Thoracic aorta (tissue), 2 donors: ENCODE measurements at regions not wholly inside any gene's neighbourhood (a gene's known extent, or its start where the extent isn't known, plus 50 kb on each side); places are given as distances from the start of the nearest gene placed in this dataset.

ENCODE experiments used
- ATAC-seq: fragments of 150-250 bp; one replicate; pipeline ENCODE4 v1.8.0; 2017; ENCODE audit warnings: low read depth; ENCODE audit not compliant: insufficient number of reproducible peaks, low FRiP score
- DNase-seq: peaks from one replicate; pipeline ENCODE4 v3.0.0-alpha.2; 2020; ENCODE audit warnings: low spot score
- H3K27ac ChIP-seq, 2 donors: fragments of 200-600 bp; sonication (generic); 1 replicate in 1 of 2; 2 replicates in 1 of 2; pipeline ENCODE4 v1.5.1; 2016; ENCODE audit warnings: mild to moderate bottlenecking in 2 of 2, moderate library complexity in 2 of 2
- H3K27me3 ChIP-seq: fragments of 200-600 bp; sonication (generic); replicated peaks from 2 replicates; pipeline ENCODE4 v1.6.0; 2016; ENCODE audit warnings: mild to moderate bottlenecking; ENCODE audit not compliant: insufficient read depth
- H3K36me3 ChIP-seq: fragments of 200-600 bp; sonication (generic); one replicate; pipeline ENCODE4 v1.5.1; 2016
- H3K4me1 ChIP-seq, 2 donors: fragments of 200-600 bp; sonication (generic); 1 replicate in 1 of 2; 2 replicates in 1 of 2; pipeline versions ENCODE4 v1.5.1 to v1.6.0; 2016; ENCODE audit warnings: low read depth in 2 of 2, mild to moderate bottlenecking in 1 of 2; ENCODE audit not compliant: control insufficient read depth in 1 of 2
- H3K4me3 ChIP-seq: fragments of 200-600 bp; sonication (generic); 2 replicates; pipeline ENCODE4 v1.5.1; 2016; ENCODE audit warnings: mild to moderate bottlenecking
- H3K9me3 ChIP-seq: fragments of 200-600 bp; sonication (generic); 2 replicates; pipeline ENCODE4 v1.5.1; 2016
- TF ChIP-seq, protein P1 (sequence below): fragments of 200-600 bp; sonication (generic); IDR thresholded peaks from one replicate; pipeline ENCODE4 v1.5.1; 2019; ENCODE audit warnings: antibody characterized with exemption

DNA sequence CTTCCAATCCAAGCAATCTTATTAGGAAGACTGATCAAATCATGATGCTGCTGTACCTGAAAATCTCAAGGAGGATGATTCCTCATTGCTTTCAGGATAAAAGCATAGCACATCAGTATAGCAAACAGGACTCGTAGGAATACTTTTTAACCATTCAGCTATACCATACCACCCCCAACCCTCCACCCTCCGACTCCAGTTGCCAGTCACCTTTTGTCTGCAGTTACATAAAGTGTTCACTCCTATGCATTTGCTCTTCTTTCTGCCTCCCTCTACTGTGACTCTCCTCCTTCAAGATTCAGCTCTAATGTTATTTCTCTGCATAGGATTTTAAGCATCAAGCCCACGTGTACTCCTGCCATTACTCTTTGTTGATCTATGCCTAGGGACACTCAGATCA lies 124.7 kb upstream of the KCNQ5 start:
- TF ChIP-seq, protein P1, sequence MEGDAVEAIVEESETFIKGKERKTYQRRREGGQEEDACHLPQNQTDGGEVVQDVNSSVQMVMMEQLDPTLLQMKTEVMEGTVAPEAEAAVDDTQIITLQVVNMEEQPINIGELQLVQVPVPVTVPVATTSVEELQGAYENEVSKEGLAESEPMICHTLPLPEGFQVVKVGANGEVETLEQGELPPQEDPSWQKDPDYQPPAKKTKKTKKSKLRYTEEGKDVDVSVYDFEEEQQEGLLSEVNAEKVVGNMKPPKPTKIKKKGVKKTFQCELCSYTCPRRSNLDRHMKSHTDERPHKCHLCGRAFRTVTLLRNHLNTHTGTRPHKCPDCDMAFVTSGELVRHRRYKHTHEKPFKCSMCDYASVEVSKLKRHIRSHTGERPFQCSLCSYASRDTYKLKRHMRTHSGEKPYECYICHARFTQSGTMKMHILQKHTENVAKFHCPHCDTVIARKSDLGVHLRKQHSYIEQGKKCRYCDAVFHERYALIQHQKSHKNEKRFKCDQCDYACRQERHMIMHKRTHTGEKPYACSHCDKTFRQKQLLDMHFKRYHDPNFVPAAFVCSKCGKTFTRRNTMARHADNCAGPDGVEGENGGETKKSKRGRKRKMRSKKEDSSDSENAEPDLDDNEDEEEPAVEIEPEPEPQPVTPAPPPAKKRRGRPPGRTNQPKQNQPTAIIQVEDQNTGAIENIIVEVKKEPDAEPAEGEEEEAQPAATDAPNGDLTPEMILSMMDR, result no peak
- no peak for ATAC-seq

DNA sequence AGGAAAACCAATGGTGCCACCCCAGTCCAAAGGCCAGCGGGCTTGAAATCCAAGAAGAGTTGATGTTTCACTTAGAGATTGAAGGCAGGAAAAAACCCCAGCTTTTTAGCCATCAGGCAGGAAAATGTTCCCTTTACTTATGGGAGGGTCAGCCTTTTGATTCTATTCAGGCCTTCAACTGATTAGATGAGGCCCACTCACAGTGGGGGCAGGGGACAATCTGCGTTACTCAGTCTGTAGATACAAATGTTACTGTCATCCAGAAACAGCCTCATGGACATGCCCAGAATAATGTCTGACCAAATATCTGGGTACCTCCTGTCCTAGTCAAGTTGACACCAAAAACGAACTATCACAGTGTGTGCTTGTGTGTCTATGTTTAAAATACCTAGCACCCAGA lies 121.2 kb upstream of the KCNQ5 start:
- H3K4me1 ChIP-seq, result no peaks in the 10 kb centered on the region
- H3K36me3 ChIP-seq, result no peaks in the 10 kb centered on the region
- TF ChIP-seq, protein P1, result no peak
- H3K4me3 ChIP-seq, result no peak overlapping the region
- H3K9me3 ChIP-seq, result no peaks in the 10 kb centered on the region
- H3K27ac ChIP-seq, result no peak overlapping the region
- no peaks in the 10 kb centered on the region for H3K27me3 ChIP-seq
- ATAC-seq (no peak), DNase-seq (no peak)

More for the DNA sequence above, 124.7 kb upstream of the KCNQ5 start:
- Histone ChIP-seq H3K9me3 (no peaks in the 10 kb centered on the region), H3K4me1 (no peaks in the 10 kb centered on the region), H3K36me3 (no peaks in the 10 kb centered on the region), H3K27me3 (no peaks in the 10 kb centered on the region), H3K27ac (no peak overlapping the region), H3K4me3 (no peak overlapping the region)
- DNase-seq, result no peak

- ATAC-seq, result no peak
- Histone ChIP-seq H3K36me3 (no peaks in the 10 kb centered on the region), H3K9me3 (no peaks in the 10 kb centered on the region), H3K4me3 (no peak overlapping the region), H3K27ac (no peak overlapping the region), H3K27me3 (no peaks in the 10 kb centered on the region), H3K4me1 (no peaks in the 10 kb centered on the region)
- DNase-seq, result no peak
- TF ChIP-seq, protein P1, result no peak
Observed at GRCh38 chr6:72504406-72504805, 117.5 kb upstream of the KCNQ5 start.

DNA sequence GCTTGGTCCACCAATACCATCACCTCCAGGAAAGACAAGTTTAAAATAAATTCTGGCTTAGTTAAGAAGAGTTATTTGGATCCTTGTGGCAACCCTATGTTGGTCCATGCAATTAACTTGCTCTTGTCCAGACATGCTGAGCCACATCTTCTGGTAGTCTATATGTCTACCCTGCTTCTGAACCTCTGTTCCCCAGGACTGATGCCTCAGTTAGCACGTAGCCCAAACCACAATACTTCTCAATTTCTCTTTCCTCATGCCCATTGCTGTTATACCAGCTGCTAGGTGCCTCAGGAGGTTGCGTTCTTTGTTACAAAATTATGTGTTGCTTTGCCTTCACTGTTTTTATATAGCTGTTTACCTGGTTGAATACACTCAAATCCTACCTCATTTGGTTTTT lies 116.4 kb upstream of the KCNQ5 start:
- H3K36me3 ChIP-seq, result no peaks in the 10 kb centered on the region
- no peak overlapping the region for H3K27ac ChIP-seq
- ATAC-seq, result no peak
- no peak overlapping the region for H3K4me3 ChIP-seq
- H3K27me3 ChIP-seq, result no peaks in the 10 kb centered on the region
- no peak for DNase-seq
- H3K4me1 ChIP-seq, result no peaks in the 10 kb centered on the region
- H3K9me3 ChIP-seq, result no peaks in the 10 kb centered on the region
- TF ChIP-seq, protein P1, result no peak

GRCh38 chr6:72519871-72520270 lies 102.0 kb upstream of the KCNQ5 start:
- Histone ChIP-seq H3K27me3 (no peaks in the 10 kb centered on the region), H3K27ac (no peak overlapping the region), H3K4me1 (no peaks in the 10 kb centered on the region), H3K36me3 (no peaks in the 10 kb centered on the region), H3K4me3 (no peak overlapping the region), H3K9me3 (no peaks in the 10 kb centered on the region)
- TF ChIP-seq, protein P1, result no peak
- ATAC-seq, result no peak
- no peak for DNase-seq
